ENCODE measurements at regions not wholly inside any gene's neighbourhood (a gene's known extent, or its start where the extent isn't known, plus 50 kb on each side); places are given as distances from the start of the nearest gene placed in this dataset.

DNA sequence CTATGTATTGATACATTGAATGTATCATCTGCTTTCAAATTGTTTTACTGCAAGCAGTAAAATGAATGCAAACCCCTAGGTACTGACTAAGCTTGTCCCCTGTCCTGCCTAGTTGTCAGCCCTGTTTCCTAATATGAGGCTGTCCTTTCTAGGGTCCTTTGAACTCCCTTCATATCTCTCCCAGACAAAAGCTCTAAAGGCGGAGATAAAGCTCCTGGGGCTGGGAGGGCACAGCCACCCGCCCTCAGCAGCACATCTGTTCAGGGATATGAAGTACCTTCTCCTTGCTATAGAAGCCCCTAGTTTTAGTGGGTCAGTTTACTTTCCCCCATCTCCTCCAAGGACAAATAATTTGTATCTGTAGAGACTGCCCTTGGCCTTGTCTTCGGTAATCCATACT lies 93.1 kb upstream of the ETS2 start:
- H2AFZ ChIP-seq = no peak overlapping the region
- H3K27me3 ChIP-seq (replicated peaks; ENCODE audit: insufficient read depth) = 0 out of 2 replicates have a peak, but pooled peaks cover 12% of the 10 kb centered on the region
- 65 to 87% methylated on average over 3 of the region's 3 CpGs for WGBS, 2 experiments (ENCODE audit: low coverage in 1 of 2, low lambda C conversion rate in 2 of 2, missing lambda C conversion rate in 2 of 2)
- no peaks in the 10 kb centered on the region for H4K20me1 ChIP-seq (ENCODE audit: insufficient read depth)
- no peaks in the 10 kb centered on the region for H3K36me3 ChIP-seq (ENCODE audit: low read depth)
- TF ChIP-seq EZH2 (IDR thresholded peaks at IDR 0.05; ENCODE audit: insufficient read depth, poor library complexity, severe bottlenecking) = no peak
- TF ChIP-seq EZH2phosphoT487 (IDR thresholded peaks at IDR 0.05; ENCODE audit: insufficient read depth, low read depth) = no peak
- H3K4me2 ChIP-seq (ENCODE audit: unreplicated experiment) = no peak overlapping the region
- no peaks in the 10 kb centered on the region for H3K79me2 ChIP-seq (ENCODE audit: insufficient read depth)
- no peaks in the 10 kb centered on the region for H3F3A ChIP-seq (ENCODE audit: insufficient read depth)
- H3K9ac ChIP-seq = no peak overlapping the region
- in situ Hi-C loops (cut with MboI) = loop anchor here (10.0 kb wide), 1 partner anchor 208 kb away; no protein-coding TSS in a partner anchor
- H3K4me1 ChIP-seq (ENCODE audit: insufficient read depth) = no peaks in the 10 kb centered on the region
- no peak for DNase-seq
- H3K9me2 ChIP-seq (ENCODE audit: insufficient read depth) = no peaks in the 10 kb centered on the region
- no peak overlapping the region for H3K4me3 ChIP-seq
- H3K9me3 ChIP-seq (ENCODE audit: low read depth) = no peaks in the 10 kb centered on the region
- H3K27ac ChIP-seq = no peak overlapping the region

DNA sequence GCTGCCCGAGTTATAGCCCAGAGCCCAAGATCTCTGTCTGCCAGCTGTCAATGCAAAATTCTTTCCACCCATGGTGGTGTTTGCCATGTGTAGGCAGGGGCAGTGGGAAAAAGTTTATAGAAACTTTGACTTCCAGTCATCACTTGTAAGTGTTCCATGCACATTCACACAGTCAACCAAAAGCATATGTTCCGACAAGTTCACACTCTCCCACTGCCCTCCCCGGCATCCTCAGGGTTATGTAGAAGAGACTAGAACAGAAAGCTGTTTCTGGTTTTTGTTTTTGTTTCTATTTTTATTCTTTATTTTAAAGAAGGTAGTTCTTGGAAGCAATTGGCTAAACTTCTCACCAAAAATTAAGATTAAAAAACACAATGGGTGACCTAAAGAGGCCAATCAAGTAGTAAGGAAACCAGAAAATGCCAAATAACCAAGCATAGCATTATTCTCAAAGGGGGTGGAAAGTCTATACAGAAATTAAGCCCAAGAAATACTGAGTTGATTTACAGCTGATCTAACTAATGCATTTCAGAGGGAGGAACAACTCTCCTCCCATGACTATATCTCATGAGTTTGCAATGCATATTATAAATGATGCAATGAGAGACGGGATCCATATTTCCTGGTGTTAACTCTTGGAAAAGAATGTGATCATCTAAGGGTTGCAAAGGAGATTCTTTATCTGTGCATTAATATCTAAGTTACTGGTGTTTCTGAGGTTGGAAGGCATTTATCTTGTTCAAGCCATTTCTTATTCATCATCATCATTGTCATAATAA lies 91.5 kb upstream of the ETS2 start:
- H2AFZ ChIP-seq = no peak overlapping the region
- no peaks in the 10 kb centered on the region for H3K9me3 ChIP-seq (ENCODE audit: low read depth)
- H3F3A ChIP-seq (ENCODE audit: insufficient read depth) = no peaks in the 10 kb centered on the region
- no peaks in the 10 kb centered on the region for H4K20me1 ChIP-seq (ENCODE audit: insufficient read depth)
- no peak overlapping the region for H3K9ac ChIP-seq
- H3K27me3 ChIP-seq (replicated peaks; ENCODE audit: insufficient read depth) = 0 out of 2 replicates have a peak, but pooled peaks cover 12% of the 10 kb centered on the region
- in situ Hi-C loops (cut with MboI) = loop anchor here (10.0 kb wide), 1 partner anchor 209 kb away; no protein-coding TSS in a partner anchor
- no peak overlapping the region for H3K4me2 ChIP-seq (ENCODE audit: unreplicated experiment)
- H3K4me3 ChIP-seq = no peak overlapping the region
- no peak for TF ChIP-seq EZH2 (IDR thresholded peaks at IDR 0.05; ENCODE audit: insufficient read depth, poor library complexity, severe bottlenecking)
- TF ChIP-seq EZH2phosphoT487 (IDR thresholded peaks at IDR 0.05; ENCODE audit: insufficient read depth, low read depth) = no peak
- H3K27ac ChIP-seq = no peak overlapping the region
- 60 to 70% methylated on average over 4 of the region's 4 CpGs for WGBS, 2 experiments (ENCODE audit: low coverage in 1 of 2, low lambda C conversion rate in 2 of 2, missing lambda C conversion rate in 2 of 2)
- H3K79me2 ChIP-seq (ENCODE audit: insufficient read depth) = no peaks in the 10 kb centered on the region
- no peaks in the 10 kb centered on the region for H3K4me1 ChIP-seq (ENCODE audit: insufficient read depth)
- H3K36me3 ChIP-seq (ENCODE audit: low read depth) = no peaks in the 10 kb centered on the region
- no peaks in the 10 kb centered on the region for H3K9me2 ChIP-seq (ENCODE audit: insufficient read depth)
- no peak for DNase-seq

DNA sequence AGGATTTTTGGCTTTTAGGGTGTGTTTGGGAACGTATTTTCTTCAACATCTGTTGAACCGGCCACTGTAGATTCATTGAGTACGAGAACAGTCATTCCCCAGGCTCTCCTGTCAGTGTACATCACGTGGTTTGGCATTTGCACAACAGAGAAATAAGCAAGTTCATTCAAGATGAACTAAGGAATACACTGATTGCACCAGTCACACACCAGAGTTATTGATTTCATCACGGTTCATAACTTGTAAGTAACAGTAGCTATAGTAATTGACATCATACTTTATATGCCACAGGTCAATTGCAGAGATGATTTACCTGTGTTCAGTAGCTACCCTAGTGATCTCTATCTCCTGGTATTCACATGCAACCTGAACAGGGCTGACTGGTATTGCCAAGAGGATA lies 90.7 kb upstream of the ETS2 start:
- no peak for DNase-seq
- H3K27ac ChIP-seq = no peak overlapping the region
- H3K79me2 ChIP-seq (ENCODE audit: insufficient read depth) = no peaks in the 10 kb centered on the region
- in situ Hi-C loops (cut with MboI) = loop anchor here (10.0 kb wide), 1 partner anchor 210 kb away; no protein-coding TSS in a partner anchor
- H4K20me1 ChIP-seq (ENCODE audit: insufficient read depth) = no peaks in the 10 kb centered on the region
- H3F3A ChIP-seq (ENCODE audit: insufficient read depth) = no peaks in the 10 kb centered on the region
- no peaks in the 10 kb centered on the region for H3K36me3 ChIP-seq (ENCODE audit: low read depth)
- H3K9me2 ChIP-seq (ENCODE audit: insufficient read depth) = no peaks in the 10 kb centered on the region
- no peak overlapping the region for H3K9ac ChIP-seq
- no peaks in the 10 kb centered on the region for H3K9me3 ChIP-seq (ENCODE audit: low read depth)
- WGBS, 2 experiments (ENCODE audit: low coverage in 1 of 2, low lambda C conversion rate in 2 of 2, missing lambda C conversion rate in 2 of 2) = 76 to 82% methylated on average over 5 of the region's 5 CpGs
- H3K4me3 ChIP-seq = no peak overlapping the region
- no peak for TF ChIP-seq EZH2phosphoT487 (IDR thresholded peaks at IDR 0.05; ENCODE audit: insufficient read depth, low read depth)
- no peak overlapping the region for H2AFZ ChIP-seq
- H3K4me1 ChIP-seq (ENCODE audit: insufficient read depth) = no peaks in the 10 kb centered on the region
- no peak overlapping the region for H3K4me2 ChIP-seq (ENCODE audit: unreplicated experiment)
- 0 out of 2 replicates have a peak, but pooled peaks cover 12% of the 10 kb centered on the region for H3K27me3 ChIP-seq (replicated peaks; ENCODE audit: insufficient read depth)

DNA sequence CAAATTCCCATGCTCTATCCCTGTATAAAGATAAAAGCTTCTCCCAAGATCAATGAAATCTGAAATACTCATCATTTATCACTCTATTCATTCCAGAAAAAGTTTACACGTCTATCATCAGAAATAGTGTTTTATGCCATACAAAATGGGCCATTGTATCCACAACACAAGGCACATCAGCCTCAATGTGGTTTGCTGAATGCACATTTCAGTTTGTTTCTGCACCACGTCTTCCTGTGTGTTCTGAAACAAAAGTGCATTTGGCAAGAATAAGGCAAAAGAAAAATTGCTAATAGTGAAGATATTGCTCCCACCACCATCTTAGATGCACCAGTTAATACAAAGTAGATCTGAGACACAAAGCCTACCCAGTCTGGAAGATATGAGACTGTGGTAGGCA lies 89.6 kb upstream of the ETS2 start:
- Histone ChIP-seq H3K4me1 (ENCODE audit: insufficient read depth) (no peaks in the 10 kb centered on the region), H3K9ac (no peak overlapping the region), H3K27me3 (replicated peaks; ENCODE audit: insufficient read depth) (0 out of 2 replicates have a peak, but pooled peaks cover 12% of the 10 kb centered on the region), H3F3A (ENCODE audit: insufficient read depth) (no peaks in the 10 kb centered on the region), H3K9me3 (ENCODE audit: low read depth) (no peaks in the 10 kb centered on the region), H3K36me3 (ENCODE audit: low read depth) (no peaks in the 10 kb centered on the region), H3K27ac (no peak overlapping the region), H4K20me1 (ENCODE audit: insufficient read depth) (no peaks in the 10 kb centered on the region), H3K4me3 (no peak overlapping the region), H3K79me2 (ENCODE audit: insufficient read depth) (no peaks in the 10 kb centered on the region), H3K4me2 (ENCODE audit: unreplicated experiment) (no peak overlapping the region), H3K9me2 (ENCODE audit: insufficient read depth) (no peaks in the 10 kb centered on the region), H2AFZ (no peak overlapping the region)
- in situ Hi-C loops (cut with MboI) = loop anchor here (10.0 kb wide), 1 partner anchor 211 kb away; no protein-coding TSS in a partner anchor
- DNase-seq = no peak
- no peak for TF ChIP-seq EZH2 (IDR thresholded peaks at IDR 0.05; ENCODE audit: insufficient read depth, poor library complexity, severe bottlenecking)
- no peak for TF ChIP-seq EZH2phosphoT487 (IDR thresholded peaks at IDR 0.05; ENCODE audit: insufficient read depth, low read depth)
- 79 to 83% methylated on average over 2 of the region's 2 CpGs for WGBS, 2 experiments (ENCODE audit: low coverage in 1 of 2, low lambda C conversion rate in 2 of 2, missing lambda C conversion rate in 2 of 2)

All from GM23248 (cell line).